Fibroblast of skin of scalp (primary cell): ENCODE measurements at regions not wholly inside any gene's neighbourhood (a gene's known extent, or its start where the extent isn't known, plus 50 kb on each side); places are given as distances from the start of the nearest gene placed in this dataset.
A peak's percentile ranks its signal among the peaks of the same experiment; 100 is the strongest.

Experiments
- DNase-seq: peaks from one replicate; pipeline ENCODE4 v3.0.0-alpha.2; 2013

GRCh38 chr2:145059343-145059742, 539.4 kb upstream of the ZEB2 start:
- DNase-seq: no peak

- no peak for DNase-seq
These were observed 538.5 kb upstream of the ZEB2 start for GRCh38 chr2:145058457-145058856.

GRCh38 chr2:145055651-145056050, 535.7 kb upstream of the ZEB2 start:
- DNase-seq: no peak

- DNase-seq: no peak
These were observed 530.2 kb upstream of the ZEB2 start for GRCh38 chr2:145050134-145050533.

GRCh38 chr2:145049475-145049874, 529.6 kb upstream of the ZEB2 start:
- DNase-seq: no peak

- DNase-seq: no peak
These were observed 527.6 kb upstream of the ZEB2 start for GRCh38 chr2:145047554-145047953.

GRCh38 chr2:145044491-145044890, 524.6 kb upstream of the ZEB2 start:
- DNase-seq: no peak

GRCh38 chr2:145043399-145043834, 523.5 kb upstream of the ZEB2 start:
- no peak for DNase-seq

GRCh38 chr2:145041706-145042105, 521.8 kb upstream of the ZEB2 start:
- peak; percentile 10 for DNase-seq

GRCh38 chr2:145040433-145040832, 520.5 kb upstream of the ZEB2 start:
- peak; percentile 29 for DNase-seq

GRCh38 chr2:145038041-145038525, 518.2 kb upstream of the ZEB2 start:
- no peak for DNase-seq

- peak; percentile 60 for DNase-seq
These were observed 516.6 kb upstream of the ZEB2 start for GRCh38 chr2:145036421-145037011.

GRCh38 chr2:145034511-145034910, 514.6 kb upstream of the ZEB2 start:
- peak; percentile 17 for DNase-seq

GRCh38 chr2:145033438-145033837, 513.5 kb upstream of the ZEB2 start:
- DNase-seq: no peak

- peak; percentile 31 for DNase-seq
These were observed 512.9 kb upstream of the ZEB2 start for GRCh38 chr2:145032791-145033190.

GRCh38 chr2:145029873-145030272, 510.0 kb upstream of the ZEB2 start:
- no peak for DNase-seq

- DNase-seq: no peak
These were observed 509.2 kb upstream of the ZEB2 start for GRCh38 chr2:145029081-145029480.

GRCh38 chr2:145028101-145028920, 508.4 kb upstream of the ZEB2 start:
- no peak for DNase-seq

- DNase-seq: peak; percentile 73
These were observed 506.8 kb upstream of the ZEB2 start for GRCh38 chr2:145026456-145027455.

GRCh38 chr2:145025382-145025781, 505.5 kb upstream of the ZEB2 start:
- no peak for DNase-seq

- no peak for DNase-seq
These were observed 503.5 kb upstream of the ZEB2 start for GRCh38 chr2:145023334-145023934.

GRCh38 chr2:145022666-145023333, 502.9 kb upstream of the ZEB2 start:
- peak; percentile 82 for DNase-seq
